ENCODE measurements at regions not wholly inside any gene's neighbourhood (a gene's known extent, or its start where the extent isn't known, plus 50 kb on each side); places are given as distances from the start of the nearest gene placed in this dataset.

GRCh38 chr15:38086611-38087010 lies 152.2 kb downstream of the TMCO5A start:
- no peak for TF ChIP-seq CTCF (IDR thresholded peaks at IDR 0.05 in 8 of 11, conservative IDR thresholded peaks at IDR 0.05 in 3 of 11)
- no peak for TF ChIP-seq POLR2A (IDR thresholded peaks at IDR 0.05)

Data from spleen (tissue), 7 donors.